ENCODE measurements at regions not wholly inside any gene's neighbourhood (a gene's known extent, or its start where the extent isn't known, plus 50 kb on each side); places are given as distances from the start of the nearest gene placed in this dataset.

DNA sequence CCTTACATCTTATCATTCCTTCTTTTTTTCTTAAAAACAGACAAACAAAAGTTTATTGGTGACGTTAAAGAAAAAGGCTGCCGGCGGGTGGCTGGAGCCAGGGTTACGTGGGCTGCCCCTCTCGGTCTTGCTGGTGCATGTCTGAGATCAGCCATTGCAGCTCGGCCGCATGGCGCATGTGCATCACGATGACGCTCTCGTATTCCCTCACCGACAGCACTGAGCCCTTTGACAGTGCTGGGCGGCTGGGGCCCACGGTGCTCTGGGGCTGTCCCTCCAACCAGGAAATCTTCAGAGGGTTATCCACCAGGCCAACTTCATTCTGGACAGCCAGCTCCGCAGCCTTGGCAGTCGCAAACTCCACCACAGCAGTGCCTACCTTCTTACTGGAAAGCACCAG, 1081.8 kb upstream of the TMEFF2 start:
- Histone ChIP-seq H3K27me3 (replicated peaks; ENCODE audit: control insufficient read depth, insufficient read depth, low read length, poor library complexity, severe bottlenecking) (no peaks in the 10 kb centered on the region), H3K27ac (ENCODE audit: insufficient read depth, low read length, poor library complexity, severe bottlenecking) (no peak overlapping the region), H3K4me3 (ENCODE audit: insufficient read depth, low read depth, low read length, poor library complexity, severe bottlenecking) (no peak overlapping the region), H3K9me3 (ENCODE audit: control insufficient read depth, low read length) (no peaks in the 10 kb centered on the region), H3K36me3 (ENCODE audit: control insufficient read depth, insufficient read depth, low read length) (no peaks in the 10 kb centered on the region), H3K4me1 (ENCODE audit: control insufficient read depth, insufficient read depth, low read length, poor library complexity, severe bottlenecking) (no peaks in the 10 kb centered on the region)
- no peak for DNase-seq

- H3K27me3 ChIP-seq (replicated peaks; ENCODE audit: control insufficient read depth, insufficient read depth, low read length, poor library complexity, severe bottlenecking): no peaks in the 10 kb centered on the region
- no peak overlapping the region for H3K27ac ChIP-seq (ENCODE audit: insufficient read depth, low read length, poor library complexity, severe bottlenecking)
- DNase-seq: no peak
- no peaks in the 10 kb centered on the region for H3K4me1 ChIP-seq (ENCODE audit: control insufficient read depth, insufficient read depth, low read length, poor library complexity, severe bottlenecking)
- no peaks in the 10 kb centered on the region for H3K9me3 ChIP-seq (ENCODE audit: control insufficient read depth, low read length)
- no peaks in the 10 kb centered on the region for H3K36me3 ChIP-seq (ENCODE audit: control insufficient read depth, insufficient read depth, low read length)
- no peak overlapping the region for H3K4me3 ChIP-seq (ENCODE audit: insufficient read depth, low read depth, low read length, poor library complexity, severe bottlenecking)
Measured at GRCh38 chr2:193276069-193276468, 1081.3 kb upstream of the TMEFF2 start.

GRCh38 chr2:193272011-193272410, 1077.3 kb upstream of the TMEFF2 start:
- no peaks in the 10 kb centered on the region for H3K9me3 ChIP-seq (ENCODE audit: control insufficient read depth, low read length)
- no peak overlapping the region for H3K4me3 ChIP-seq (ENCODE audit: insufficient read depth, low read depth, low read length, poor library complexity, severe bottlenecking)
- H3K27ac ChIP-seq (ENCODE audit: insufficient read depth, low read length, poor library complexity, severe bottlenecking): no peak overlapping the region
- no peaks in the 10 kb centered on the region for H3K4me1 ChIP-seq (ENCODE audit: control insufficient read depth, insufficient read depth, low read length, poor library complexity, severe bottlenecking)
- no peaks in the 10 kb centered on the region for H3K27me3 ChIP-seq (replicated peaks; ENCODE audit: control insufficient read depth, insufficient read depth, low read length, poor library complexity, severe bottlenecking)
- no peak for DNase-seq
- H3K36me3 ChIP-seq (ENCODE audit: control insufficient read depth, insufficient read depth, low read length): no peaks in the 10 kb centered on the region

DNA sequence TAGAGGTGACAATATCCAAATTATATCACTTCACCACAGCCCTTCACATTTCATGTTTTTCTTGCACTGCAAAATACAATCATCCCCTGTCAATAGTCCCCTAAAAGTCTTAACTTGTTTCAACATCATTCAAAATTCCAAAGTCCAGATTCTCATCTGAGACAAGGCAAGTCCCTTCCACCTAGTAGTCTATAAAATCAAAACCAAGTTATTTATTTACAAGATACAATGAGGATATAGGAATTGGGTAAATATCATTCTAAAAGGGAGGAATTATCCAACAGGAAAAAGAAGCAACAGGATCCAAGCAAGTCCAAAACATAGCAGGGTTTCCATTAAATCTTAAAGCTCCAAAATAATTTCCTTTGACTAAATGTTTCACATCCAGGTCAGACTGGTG, 1076.1 kb upstream of the TMEFF2 start:
- Histone ChIP-seq H3K27ac (ENCODE audit: insufficient read depth, low read length, poor library complexity, severe bottlenecking) (no peak overlapping the region), H3K4me3 (ENCODE audit: insufficient read depth, low read depth, low read length, poor library complexity, severe bottlenecking) (no peak overlapping the region), H3K27me3 (replicated peaks; ENCODE audit: control insufficient read depth, insufficient read depth, low read length, poor library complexity, severe bottlenecking) (no peaks in the 10 kb centered on the region), H3K4me1 (ENCODE audit: control insufficient read depth, insufficient read depth, low read length, poor library complexity, severe bottlenecking) (no peaks in the 10 kb centered on the region), H3K36me3 (ENCODE audit: control insufficient read depth, insufficient read depth, low read length) (no peaks in the 10 kb centered on the region), H3K9me3 (ENCODE audit: control insufficient read depth, low read length) (no peaks in the 10 kb centered on the region)
- no peak for DNase-seq

DNA sequence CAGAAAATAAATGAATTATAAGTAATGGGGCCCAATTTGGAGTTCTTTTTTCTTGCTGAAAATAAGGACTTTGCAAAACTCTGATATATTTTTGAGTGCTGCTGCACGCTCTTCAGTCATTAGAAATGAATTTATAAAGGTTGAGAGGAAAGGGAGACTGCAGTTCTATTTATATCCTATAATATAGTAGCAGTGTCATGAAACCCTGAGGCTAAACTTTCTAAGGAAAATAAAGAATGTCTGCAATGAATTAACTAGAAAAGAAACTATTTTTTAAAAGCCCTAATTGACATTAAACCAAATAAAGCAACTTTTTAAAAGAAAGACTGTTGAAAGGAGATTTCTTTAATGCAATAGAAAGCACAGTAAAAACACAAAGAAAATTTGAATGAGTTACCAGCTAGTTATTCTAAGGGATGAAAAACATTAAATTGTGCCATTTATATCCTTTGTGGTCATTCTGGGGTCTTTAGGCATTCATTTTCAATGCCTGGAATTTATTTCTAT, 1072.8 kb upstream of the TMEFF2 start:
- Histone ChIP-seq H3K27me3 (replicated peaks; ENCODE audit: control insufficient read depth, insufficient read depth, low read length, poor library complexity, severe bottlenecking) (no peaks in the 10 kb centered on the region), H3K9me3 (ENCODE audit: control insufficient read depth, low read length) (no peaks in the 10 kb centered on the region), H3K4me1 (ENCODE audit: control insufficient read depth, insufficient read depth, low read length, poor library complexity, severe bottlenecking) (no peaks in the 10 kb centered on the region), H3K36me3 (ENCODE audit: control insufficient read depth, insufficient read depth, low read length) (no peaks in the 10 kb centered on the region), H3K27ac (ENCODE audit: insufficient read depth, low read length, poor library complexity, severe bottlenecking) (no peak overlapping the region), H3K4me3 (ENCODE audit: insufficient read depth, low read depth, low read length, poor library complexity, severe bottlenecking) (no peak overlapping the region)
- DNase-seq: no peak

DNA sequence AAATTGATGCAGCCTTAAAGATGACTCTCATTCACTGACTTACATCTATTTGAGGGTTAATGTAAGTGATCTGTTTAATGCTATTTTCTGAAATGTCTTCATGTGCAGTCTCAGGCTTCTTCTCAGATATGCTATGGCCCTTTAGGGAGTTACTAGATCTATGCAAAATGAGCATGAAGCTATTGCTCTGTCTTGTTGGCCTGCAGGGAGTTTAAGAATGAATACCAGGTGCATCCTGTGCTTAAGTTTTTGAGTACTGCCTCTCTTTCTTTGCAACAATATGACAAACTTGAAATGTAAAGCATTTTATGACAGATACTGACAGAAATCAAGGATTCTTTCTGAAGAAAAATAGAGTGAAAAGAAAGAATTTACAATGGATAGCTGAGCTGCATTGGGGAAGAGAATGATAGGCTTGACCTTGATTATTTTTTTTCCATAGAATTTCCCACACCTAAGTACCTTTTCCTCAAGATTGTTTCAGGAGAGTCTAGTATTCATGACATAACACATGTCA, 1058.3 kb upstream of the TMEFF2 start:
- Histone ChIP-seq H3K27ac (ENCODE audit: insufficient read depth, low read length, poor library complexity, severe bottlenecking) (no peak overlapping the region), H3K4me1 (ENCODE audit: control insufficient read depth, insufficient read depth, low read length, poor library complexity, severe bottlenecking) (no peaks in the 10 kb centered on the region), H3K9me3 (ENCODE audit: control insufficient read depth, low read length) (no peaks in the 10 kb centered on the region), H3K4me3 (ENCODE audit: insufficient read depth, low read depth, low read length, poor library complexity, severe bottlenecking) (no peak overlapping the region), H3K27me3 (replicated peaks; ENCODE audit: control insufficient read depth, insufficient read depth, low read length, poor library complexity, severe bottlenecking) (no peaks in the 10 kb centered on the region), H3K36me3 (ENCODE audit: control insufficient read depth, insufficient read depth, low read length) (no peaks in the 10 kb centered on the region)
- DNase-seq: no peak

- DNase-seq: no peak
- no peaks in the 10 kb centered on the region for H3K4me1 ChIP-seq (ENCODE audit: control insufficient read depth, insufficient read depth, low read length, poor library complexity, severe bottlenecking)
- H3K36me3 ChIP-seq (ENCODE audit: control insufficient read depth, insufficient read depth, low read length): no peaks in the 10 kb centered on the region
- no peaks in the 10 kb centered on the region for H3K9me3 ChIP-seq (ENCODE audit: control insufficient read depth, low read length)
- H3K27ac ChIP-seq (ENCODE audit: insufficient read depth, low read length, poor library complexity, severe bottlenecking): no peak overlapping the region
- no peaks in the 10 kb centered on the region for H3K27me3 ChIP-seq (replicated peaks; ENCODE audit: control insufficient read depth, insufficient read depth, low read length, poor library complexity, severe bottlenecking)
- no peak overlapping the region for H3K4me3 ChIP-seq (ENCODE audit: insufficient read depth, low read depth, low read length, poor library complexity, severe bottlenecking)
Measured at GRCh38 chr2:193251909-193252308, 1057.2 kb upstream of the TMEFF2 start.

GRCh38 chr2:193250389-193250788, 1055.7 kb upstream of the TMEFF2 start:
- no peak overlapping the region for H3K27ac ChIP-seq (ENCODE audit: insufficient read depth, low read length, poor library complexity, severe bottlenecking)
- H3K9me3 ChIP-seq (ENCODE audit: control insufficient read depth, low read length): no peaks in the 10 kb centered on the region
- no peaks in the 10 kb centered on the region for H3K36me3 ChIP-seq (ENCODE audit: control insufficient read depth, insufficient read depth, low read length)
- no peak for DNase-seq
- H3K27me3 ChIP-seq (replicated peaks; ENCODE audit: control insufficient read depth, insufficient read depth, low read length, poor library complexity, severe bottlenecking): no peaks in the 10 kb centered on the region
- H3K4me1 ChIP-seq (ENCODE audit: control insufficient read depth, insufficient read depth, low read length, poor library complexity, severe bottlenecking): no peaks in the 10 kb centered on the region
- H3K4me3 ChIP-seq (ENCODE audit: insufficient read depth, low read depth, low read length, poor library complexity, severe bottlenecking): no peak overlapping the region

DNA sequence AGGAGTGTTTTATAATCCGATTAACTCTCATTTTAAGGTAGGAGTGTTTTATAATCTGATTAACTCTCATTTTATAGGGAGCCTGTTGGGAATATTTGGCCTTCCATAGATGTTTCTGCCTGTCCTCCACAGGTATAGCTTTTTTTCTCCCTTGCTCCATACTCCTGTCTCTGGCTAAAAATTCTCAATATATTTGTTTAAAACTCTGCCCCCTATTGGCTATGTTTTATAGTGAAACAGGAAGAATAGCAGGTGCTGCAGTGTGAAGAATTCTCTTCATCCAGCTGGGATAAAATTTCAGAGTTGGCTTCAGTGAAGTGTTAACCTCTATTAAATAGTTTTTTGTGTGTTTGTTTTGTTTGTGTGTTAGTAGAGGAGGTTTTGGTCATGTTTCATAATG, 1046.0 kb upstream of the TMEFF2 start:
- Histone ChIP-seq H3K4me1 (ENCODE audit: control insufficient read depth, insufficient read depth, low read length, poor library complexity, severe bottlenecking) (no peaks in the 10 kb centered on the region), H3K36me3 (ENCODE audit: control insufficient read depth, insufficient read depth, low read length) (no peaks in the 10 kb centered on the region), H3K27ac (ENCODE audit: insufficient read depth, low read length, poor library complexity, severe bottlenecking) (no peak overlapping the region), H3K9me3 (ENCODE audit: control insufficient read depth, low read length) (no peaks in the 10 kb centered on the region), H3K27me3 (replicated peaks; ENCODE audit: control insufficient read depth, insufficient read depth, low read length, poor library complexity, severe bottlenecking) (no peaks in the 10 kb centered on the region), H3K4me3 (ENCODE audit: insufficient read depth, low read depth, low read length, poor library complexity, severe bottlenecking) (no peak overlapping the region)
- DNase-seq: no peak

- no peaks in the 10 kb centered on the region for H3K9me3 ChIP-seq (ENCODE audit: control insufficient read depth, low read length)
- no peaks in the 10 kb centered on the region for H3K27me3 ChIP-seq (replicated peaks; ENCODE audit: control insufficient read depth, insufficient read depth, low read length, poor library complexity, severe bottlenecking)
- H3K4me1 ChIP-seq (ENCODE audit: control insufficient read depth, insufficient read depth, low read length, poor library complexity, severe bottlenecking): no peaks in the 10 kb centered on the region
- H3K4me3 ChIP-seq (ENCODE audit: insufficient read depth, low read depth, low read length, poor library complexity, severe bottlenecking): no peak overlapping the region
- H3K27ac ChIP-seq (ENCODE audit: insufficient read depth, low read length, poor library complexity, severe bottlenecking): no peak overlapping the region
- no peaks in the 10 kb centered on the region for H3K36me3 ChIP-seq (ENCODE audit: control insufficient read depth, insufficient read depth, low read length)
- DNase-seq: no peak
Measured at GRCh38 chr2:193231634-193232033, 1036.9 kb upstream of the TMEFF2 start.
